ENCODE measurements at regions not wholly inside any gene's neighbourhood (a gene's known extent, or its start where the extent isn't known, plus 50 kb on each side); places are given as distances from the start of the nearest gene placed in this dataset.
"Not testable (repeated sequence)": the region's sequence is repeated elsewhere in the genome, so short reads cannot be mapped to it uniquely, and the experiment has no call there.

GRCh38 chr1:30132602-30133286 is 590.6 kb downstream of the MATN1 start:
- Histone ChIP-seq H3K36me3 (ENCODE audit: insufficient read depth, low read length) (no peaks in the 10 kb centered on the region), H3K4me1 (ENCODE audit: insufficient read depth, low read length, poor library complexity, severe bottlenecking) (no peaks in the 10 kb centered on the region), H3K79me2 (ENCODE audit: insufficient read depth, low read length) (no peaks in the 10 kb centered on the region), H4K20me1 (ENCODE audit: insufficient read depth, low read length, poor library complexity, severe bottlenecking) (no peaks in the 10 kb centered on the region), H3K9me3 (ENCODE audit: insufficient read depth, low read depth, low read length) (0 out of 2 replicates have a peak, but pooled peaks cover 3% of the 10 kb centered on the region), H3K9ac (ENCODE audit: low read depth, low read length, poor library complexity, severe bottlenecking) (no peak overlapping the region), H2AFZ (ENCODE audit: low read length) (no peak overlapping the region), H3K9me2 (replicated peaks; ENCODE audit: low read depth, low read length) (no peaks in the 10 kb centered on the region), H3K4me3 (ENCODE audit: low read length, poor library complexity, severe bottlenecking) (no peak overlapping the region), H3K4me2 (ENCODE audit: low read depth, low read length, poor library complexity, severe bottlenecking) (no peak overlapping the region), H3F3A (ENCODE audit: low read depth) (no peaks in the 10 kb centered on the region), H3K27me3 (ENCODE audit: insufficient read depth, low read length, poor library complexity, severe bottlenecking) (no peaks in the 10 kb centered on the region)
- TF ChIP-seq CTCF (conservative IDR thresholded peaks at IDR 0.05; ENCODE audit: low read length): no peak
- no peak for TF ChIP-seq EZH2phosphoT487 (IDR thresholded peaks at IDR 0.05; ENCODE audit: borderline replicate concordance)

DNA sequence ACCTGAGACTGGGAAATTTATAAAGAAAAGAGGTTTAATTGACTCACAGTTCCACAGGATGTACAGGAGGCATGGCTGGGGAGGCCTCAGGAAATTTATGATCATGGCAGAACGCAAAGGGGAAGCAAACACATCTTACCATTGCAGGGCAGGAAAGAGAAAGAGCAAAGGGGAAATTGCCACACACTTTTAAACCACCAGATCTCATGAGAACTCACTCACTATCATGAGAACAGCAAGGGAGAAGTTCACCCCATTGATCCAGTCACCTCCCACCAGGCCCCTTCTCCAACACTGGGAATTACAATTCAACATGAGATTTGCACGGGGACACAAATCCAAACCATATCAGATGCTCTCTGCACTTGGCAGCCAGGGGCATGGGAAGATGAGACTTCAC is 592.8 kb downstream of the MATN1 start:
- not testable (repeated sequence) for H3K36me3 ChIP-seq (ENCODE audit: insufficient read depth, low read length); H3K27me3 ChIP-seq (ENCODE audit: insufficient read depth, low read length, poor library complexity, severe bottlenecking); H4K20me1 ChIP-seq (ENCODE audit: insufficient read depth, low read length, poor library complexity, severe bottlenecking); H3K9me3 ChIP-seq (ENCODE audit: insufficient read depth, low read depth, low read length); H3F3A ChIP-seq (ENCODE audit: low read depth); H3K4me3 ChIP-seq (ENCODE audit: low read length, poor library complexity, severe bottlenecking); H3K4me2 ChIP-seq (ENCODE audit: low read depth, low read length, poor library complexity, severe bottlenecking); H3K79me2 ChIP-seq (ENCODE audit: insufficient read depth, low read length); H3K9me2 ChIP-seq (replicated peaks; ENCODE audit: low read depth, low read length); H2AFZ ChIP-seq (ENCODE audit: low read length); H3K9ac ChIP-seq (ENCODE audit: low read depth, low read length, poor library complexity, severe bottlenecking); H3K4me1 ChIP-seq (ENCODE audit: insufficient read depth, low read length, poor library complexity, severe bottlenecking)

DNA sequence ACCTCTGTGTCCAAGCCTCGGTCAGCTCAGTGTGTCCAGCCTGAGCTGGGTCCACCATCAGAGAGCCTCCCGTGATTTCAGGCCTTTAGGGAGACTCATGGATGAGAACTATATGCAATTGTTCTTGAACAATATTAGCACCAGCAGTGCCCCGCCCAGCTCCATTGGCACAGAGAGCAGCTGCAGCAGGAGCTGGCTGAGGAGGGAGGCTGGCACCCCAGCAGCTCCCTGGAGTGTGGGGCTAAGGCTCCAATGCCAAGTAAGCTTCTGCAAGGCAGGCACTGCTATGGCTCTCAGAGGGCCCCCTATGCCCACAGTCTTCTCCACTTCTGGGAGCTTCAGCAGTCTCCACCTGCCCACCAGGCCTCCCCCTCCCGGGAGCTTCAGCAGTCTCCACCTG is 593.3 kb downstream of the MATN1 start:
- H3K4me3 ChIP-seq (ENCODE audit: low read length, poor library complexity, severe bottlenecking): no peak overlapping the region
- H3K27me3 ChIP-seq (ENCODE audit: insufficient read depth, low read length, poor library complexity, severe bottlenecking): no peaks in the 10 kb centered on the region
- H2AFZ ChIP-seq (ENCODE audit: low read length): no peak overlapping the region

More for the DNA sequence above, 593.3 kb downstream of the MATN1 start:
- Histone ChIP-seq H3K79me2 (ENCODE audit: insufficient read depth, low read length) (no peaks in the 10 kb centered on the region), H3K9ac (ENCODE audit: low read depth, low read length, poor library complexity, severe bottlenecking) (no peak overlapping the region), H4K20me1 (ENCODE audit: insufficient read depth, low read length, poor library complexity, severe bottlenecking) (no peaks in the 10 kb centered on the region), H3K4me2 (ENCODE audit: low read depth, low read length, poor library complexity, severe bottlenecking) (no peak overlapping the region), H3K9me3 (ENCODE audit: insufficient read depth, low read depth, low read length) (peaks cover 3% of the 10 kb centered on the region; the same call in 1 of the 2 replicates), H3K9me2 (replicated peaks; ENCODE audit: low read depth, low read length) (no peaks in the 10 kb centered on the region), H3K36me3 (ENCODE audit: insufficient read depth, low read length) (no peaks in the 10 kb centered on the region), H3K4me1 (ENCODE audit: insufficient read depth, low read length, poor library complexity, severe bottlenecking) (no peaks in the 10 kb centered on the region), H3F3A (ENCODE audit: low read depth) (no peaks in the 10 kb centered on the region)
- TF ChIP-seq EZH2phosphoT487 (IDR thresholded peaks at IDR 0.05; ENCODE audit: borderline replicate concordance) (no peak), CTCF (conservative IDR thresholded peaks at IDR 0.05; ENCODE audit: low read length) (no peak)
